K562 (cell line): ENCODE measurements at regions not wholly inside any gene's neighbourhood (a gene's known extent, or its start where the extent isn't known, plus 50 kb on each side); places are given as distances from the start of the nearest gene placed in this dataset.

Experiments
- U2AF1 ChIP-seq: fragments of 200-400 bp; formaldehyde crosslinking; optimal IDR thresholded peaks from 2 replicates; pipeline ENCODE3; 2017; ENCODE audit warnings: mild to moderate bottlenecking, low read depth, low read length, moderate library complexity
- TF ChIP-seq, protein P1 (sequence below): fragments of 250-450 bp; sonication (Bioruptor Pico); IDR thresholded peaks from 2 replicates; pipeline ENCODE4 v1.8.0; 2022; ENCODE audit warnings: moderate library complexity, mild to moderate bottlenecking, inconsistent platforms

DNA sequence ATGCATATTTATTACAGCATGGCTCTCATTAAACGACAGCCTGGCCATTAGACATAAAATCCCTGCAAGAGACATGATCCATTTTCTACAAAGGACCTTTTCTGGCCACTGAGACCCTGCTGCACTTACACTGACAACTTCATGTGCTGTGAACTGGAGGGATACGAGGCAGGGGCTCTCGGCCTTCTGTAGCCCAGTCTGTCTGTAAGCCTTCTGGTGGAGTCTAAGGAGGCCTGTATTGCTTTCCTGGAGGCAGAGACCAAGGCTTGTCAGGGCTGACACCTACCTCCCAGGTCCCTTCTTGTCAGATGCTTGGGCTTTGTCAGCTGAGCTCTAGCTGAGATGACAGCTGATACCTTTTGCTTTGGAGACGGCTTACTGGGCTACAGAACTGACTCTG lies 776.9 kb upstream of the ARPP21 start:
- no peak for TF ChIP-seq U2AF1
- TF ChIP-seq, protein P1, sequence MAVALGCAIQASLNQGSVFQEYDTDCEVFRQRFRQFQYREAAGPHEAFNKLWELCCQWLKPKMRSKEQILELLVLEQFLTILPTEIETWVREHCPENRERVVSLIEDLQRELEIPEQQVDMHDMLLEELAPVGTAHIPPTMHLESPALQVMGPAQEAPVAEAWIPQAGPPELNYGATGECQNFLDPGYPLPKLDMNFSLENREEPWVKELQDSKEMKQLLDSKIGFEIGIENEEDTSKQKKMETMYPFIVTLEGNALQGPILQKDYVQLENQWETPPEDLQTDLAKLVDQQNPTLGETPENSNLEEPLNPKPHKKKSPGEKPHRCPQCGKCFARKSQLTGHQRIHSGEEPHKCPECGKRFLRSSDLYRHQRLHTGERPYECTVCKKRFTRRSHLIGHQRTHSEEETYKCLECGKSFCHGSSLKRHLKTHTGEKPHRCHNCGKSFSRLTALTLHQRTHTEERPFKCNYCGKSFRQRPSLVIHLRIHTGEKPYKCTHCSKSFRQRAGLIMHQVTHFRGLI (CRISPR knock-in tag): no peak
